NB4 (cell line): ENCODE measurements at regions not wholly inside any gene's neighbourhood (a gene's known extent, or its start where the extent isn't known, plus 50 kb on each side); places are given as distances from the start of the nearest gene placed in this dataset.

Experiments
- DNase-seq: peaks from one replicate; pipeline ENCODE4 v3.0.0; 2010; ENCODE audit warnings: low read depth
- H3K4me3 ChIP-seq: one replicate; pipeline ENCODE4 v1.5.1; 2011; ENCODE audit warnings: mild to moderate bottlenecking, low read depth, low read length, moderate library complexity
- MYC ChIP-seq: IDR thresholded peaks from 2 replicates; pipeline ENCODE4 v1.6.1; 2011; ENCODE audit warnings: low read depth, low read length
- POLR2A ChIP-seq: IDR thresholded peaks from 2 replicates; pipeline ENCODE4 v1.6.1; 2011; ENCODE audit warnings: mild to moderate bottlenecking; ENCODE audit not compliant: insufficient read length; ENCODE audit errors: extremely low read depth
- TF ChIP-seq, protein P1 (sequence below): IDR thresholded peaks from one replicate; pipeline ENCODE4 v1.5.1; 2012; ENCODE audit warnings: low read depth, low read length
- TF ChIP-seq, protein P2 (sequence below): IDR thresholded peaks from 2 replicates; pipeline ENCODE4 v1.6.1; 2011; ENCODE audit warnings: low read depth, low read length

DNA sequence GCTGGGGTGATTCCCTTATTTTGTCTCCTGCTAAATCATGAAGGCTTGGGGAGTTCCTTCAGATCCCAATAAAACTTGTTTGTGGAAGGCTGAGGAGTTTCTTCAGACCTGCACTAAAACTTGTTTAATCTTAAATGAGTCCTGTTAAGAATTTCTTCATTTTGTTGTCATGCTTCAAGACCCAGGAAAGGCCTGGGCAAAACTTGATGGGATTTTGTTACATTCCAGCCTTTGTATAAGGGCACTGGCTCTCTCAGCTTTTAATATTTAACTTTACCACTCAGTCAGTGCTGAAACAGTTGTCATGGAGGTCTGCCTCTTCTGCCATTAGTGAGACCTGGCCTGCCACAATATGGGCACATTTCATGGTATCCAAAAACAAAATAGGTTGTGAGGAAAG is 699.0 kb downstream of the ETS1 start:
- TF ChIP-seq MYC, result no peak
- TF ChIP-seq, protein P1, sequence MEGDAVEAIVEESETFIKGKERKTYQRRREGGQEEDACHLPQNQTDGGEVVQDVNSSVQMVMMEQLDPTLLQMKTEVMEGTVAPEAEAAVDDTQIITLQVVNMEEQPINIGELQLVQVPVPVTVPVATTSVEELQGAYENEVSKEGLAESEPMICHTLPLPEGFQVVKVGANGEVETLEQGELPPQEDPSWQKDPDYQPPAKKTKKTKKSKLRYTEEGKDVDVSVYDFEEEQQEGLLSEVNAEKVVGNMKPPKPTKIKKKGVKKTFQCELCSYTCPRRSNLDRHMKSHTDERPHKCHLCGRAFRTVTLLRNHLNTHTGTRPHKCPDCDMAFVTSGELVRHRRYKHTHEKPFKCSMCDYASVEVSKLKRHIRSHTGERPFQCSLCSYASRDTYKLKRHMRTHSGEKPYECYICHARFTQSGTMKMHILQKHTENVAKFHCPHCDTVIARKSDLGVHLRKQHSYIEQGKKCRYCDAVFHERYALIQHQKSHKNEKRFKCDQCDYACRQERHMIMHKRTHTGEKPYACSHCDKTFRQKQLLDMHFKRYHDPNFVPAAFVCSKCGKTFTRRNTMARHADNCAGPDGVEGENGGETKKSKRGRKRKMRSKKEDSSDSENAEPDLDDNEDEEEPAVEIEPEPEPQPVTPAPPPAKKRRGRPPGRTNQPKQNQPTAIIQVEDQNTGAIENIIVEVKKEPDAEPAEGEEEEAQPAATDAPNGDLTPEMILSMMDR, result no peak
- DNase-seq, result no peak
- H3K4me3 ChIP-seq, result no peak overlapping the region

DNA sequence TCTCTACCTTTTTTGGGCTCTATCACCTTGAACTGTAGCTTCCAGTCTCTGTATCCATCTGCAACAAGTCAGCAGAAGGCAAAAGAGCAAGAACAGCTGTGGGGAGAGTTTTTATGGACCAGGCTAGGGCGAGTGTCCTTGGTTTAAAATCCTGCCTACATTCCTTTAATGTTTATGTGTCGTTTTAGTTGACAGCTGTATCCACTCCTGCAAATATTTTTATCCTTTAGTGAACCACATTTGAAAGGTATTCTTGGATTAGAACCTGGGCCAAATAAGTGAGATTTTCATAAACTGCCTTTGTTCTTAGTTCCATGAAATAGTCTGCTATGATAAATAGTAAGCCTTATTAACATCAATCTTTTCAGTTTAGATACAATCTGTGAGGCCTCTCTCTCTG is 712.2 kb downstream of the ETS1 start:
- TF ChIP-seq, protein P1, result no peak
- TF ChIP-seq MYC (no peak), POLR2A (no peak)
- TF ChIP-seq, protein P2, sequence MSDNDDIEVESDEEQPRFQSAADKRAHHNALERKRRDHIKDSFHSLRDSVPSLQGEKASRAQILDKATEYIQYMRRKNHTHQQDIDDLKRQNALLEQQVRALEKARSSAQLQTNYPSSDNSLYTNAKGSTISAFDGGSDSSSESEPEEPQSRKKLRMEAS, result no peak
- DNase-seq, result no peak
- H3K4me3 ChIP-seq, result no peak overlapping the region

DNA sequence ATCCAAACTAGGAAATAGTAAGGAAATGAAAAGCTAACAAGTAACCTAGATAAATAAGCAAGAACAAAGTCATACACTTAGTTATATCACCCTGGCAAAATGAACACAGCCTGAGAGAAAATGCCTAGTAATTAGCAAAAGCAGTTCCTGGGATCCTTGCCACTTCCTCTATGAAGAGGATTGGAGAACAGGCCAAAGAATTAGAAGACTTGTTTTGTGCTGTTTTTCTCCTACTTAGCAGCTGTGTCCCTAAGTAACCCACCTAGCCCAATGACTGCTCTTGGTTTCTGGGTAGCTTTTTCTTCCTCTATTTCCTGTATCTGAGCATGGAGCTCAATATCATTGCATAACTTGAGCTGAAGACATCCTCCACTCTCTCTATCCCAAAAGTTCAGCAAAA is 713.9 kb downstream of the ETS1 start:
- TF ChIP-seq MYC (no peak), POLR2A (no peak)
- TF ChIP-seq, protein P2, result no peak
- TF ChIP-seq, protein P1, result no peak
- no peak for DNase-seq
- no peak overlapping the region for H3K4me3 ChIP-seq

DNA sequence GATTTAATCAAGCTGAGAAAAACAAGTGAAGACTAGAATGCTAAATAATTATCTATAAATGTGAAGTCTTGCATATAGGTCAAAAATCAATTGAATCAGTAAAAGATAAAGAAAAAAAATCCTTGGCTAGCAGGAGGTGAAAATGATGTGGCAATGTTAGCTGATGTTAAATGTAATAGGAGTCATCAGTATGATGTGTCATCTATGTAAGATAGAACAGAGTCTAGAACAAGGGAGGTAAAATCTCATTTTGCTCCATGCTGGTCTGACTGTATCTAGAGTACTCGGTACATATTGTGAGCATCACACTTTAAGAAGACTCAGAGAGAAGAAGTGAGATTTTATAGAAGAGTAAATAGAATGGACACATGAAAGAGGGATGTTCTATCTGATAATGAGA is 721.2 kb downstream of the ETS1 start:
- TF ChIP-seq, protein P2, result no peak
- no peak for TF ChIP-seq MYC
- no peak for TF ChIP-seq POLR2A
- TF ChIP-seq, protein P1, result no peak

DNA sequence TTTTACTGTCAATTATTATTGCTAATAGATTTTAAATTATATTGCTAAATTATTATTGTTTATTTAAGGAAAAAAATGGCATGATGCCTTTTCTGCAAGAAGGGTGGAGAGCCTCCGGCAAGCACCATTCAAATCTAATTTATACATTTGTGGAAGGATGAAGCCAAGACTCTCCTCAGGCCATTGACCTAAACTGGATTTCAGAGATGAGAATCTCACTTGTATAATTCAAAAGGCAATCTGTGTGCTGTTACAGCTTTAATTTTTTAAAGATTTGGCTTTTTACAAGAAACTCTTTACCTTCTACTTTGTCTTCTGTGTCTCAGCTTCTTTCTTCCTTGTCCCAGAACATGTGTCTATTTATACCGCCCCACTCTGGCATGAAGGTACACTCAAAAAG is 722.5 kb downstream of the ETS1 start:
- no peak for DNase-seq
- TF ChIP-seq, protein P2, result no peak
- TF ChIP-seq POLR2A, result no peak
- TF ChIP-seq MYC, result no peak
- TF ChIP-seq, protein P1, result no peak
- H3K4me3 ChIP-seq, result no peak overlapping the region

More for the DNA sequence above, 721.2 kb downstream of the ETS1 start:
- H3K4me3 ChIP-seq, result no peak overlapping the region
- DNase-seq, result no peak

DNA sequence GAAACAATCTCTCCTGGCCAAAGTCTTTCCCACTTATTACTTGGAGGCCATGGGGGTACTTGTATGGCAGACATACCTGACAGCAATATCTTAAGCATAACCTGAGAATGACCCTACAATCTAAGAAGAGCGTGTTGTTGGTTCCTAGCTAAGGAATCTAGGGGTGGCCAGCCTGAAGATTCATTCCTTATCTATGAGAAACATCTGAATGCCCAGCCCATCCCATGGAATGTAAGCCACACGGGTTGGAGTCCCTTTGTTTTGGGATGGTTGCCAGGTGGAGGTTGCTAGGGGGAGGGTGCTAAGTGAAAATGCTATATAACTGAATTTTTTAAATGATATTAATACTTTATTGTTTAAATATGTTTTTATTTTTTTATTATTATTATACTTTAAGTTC is 725.0 kb downstream of the ETS1 start:
- no peak overlapping the region for H3K4me3 ChIP-seq

More for the DNA sequence above, 725.0 kb downstream of the ETS1 start:
- DNase-seq, result no peak
- TF ChIP-seq, protein P2, result no peak
- TF ChIP-seq, protein P1, result no peak
- TF ChIP-seq MYC (no peak), POLR2A (no peak)
